Right atrium auricular region (tissue), 2 donors: ENCODE measurements at regions not wholly inside any gene's neighbourhood (a gene's known extent, or its start where the extent isn't known, plus 50 kb on each side); places are given as distances from the start of the nearest gene placed in this dataset.

Source experiments
- DNase-seq: peaks from one replicate; pipeline ENCODE4 v3.0.0-alpha.2; 2019; ENCODE audit warnings: low spot score
- H3K27ac ChIP-seq, 2 donors: fragments of 200-600 bp; sonication (generic); 1 replicate in 1 of 2; 2 replicates in 1 of 2; pipeline ENCODE4 v1.5.1; 2016 to 2019
- H3K27me3 ChIP-seq, 2 donors: fragments of 200-600 bp; sonication (generic); one replicate each; pipeline versions ENCODE4 v1.5.1 to v1.6.0; 2017 to 2019
- H3K36me3 ChIP-seq: fragments of 200-600 bp; sonication (generic); one replicate; pipeline ENCODE4 v1.5.1; 2016
- H3K4me1 ChIP-seq, 2 donors: fragments of 200-600 bp; sonication (generic); one replicate each; pipeline versions ENCODE4 v1.5.1 to v1.6.0; 2017 to 2019
- H3K4me3 ChIP-seq, 2 donors: fragments of 200-600 bp; sonication (generic); 1 replicate in 1 of 2; 2 replicates in 1 of 2; pipeline ENCODE4 v1.5.1; 2017 to 2019; ENCODE audit warnings: mild to moderate bottlenecking in 1 of 2, moderate library complexity in 1 of 2
- H3K9me3 ChIP-seq, 2 donors: fragments of 200-600 bp; sonication (generic); one replicate each; pipeline ENCODE4 v1.5.1; 2019
- TF ChIP-seq, protein P1 (sequence below), 2 donors: fragments of 200-600 bp; sonication (generic); IDR thresholded peaks; one replicate each; pipeline ENCODE4 v1.5.1; 2019; ENCODE audit warnings: antibody characterized with exemption in 2 of 2

DNA sequence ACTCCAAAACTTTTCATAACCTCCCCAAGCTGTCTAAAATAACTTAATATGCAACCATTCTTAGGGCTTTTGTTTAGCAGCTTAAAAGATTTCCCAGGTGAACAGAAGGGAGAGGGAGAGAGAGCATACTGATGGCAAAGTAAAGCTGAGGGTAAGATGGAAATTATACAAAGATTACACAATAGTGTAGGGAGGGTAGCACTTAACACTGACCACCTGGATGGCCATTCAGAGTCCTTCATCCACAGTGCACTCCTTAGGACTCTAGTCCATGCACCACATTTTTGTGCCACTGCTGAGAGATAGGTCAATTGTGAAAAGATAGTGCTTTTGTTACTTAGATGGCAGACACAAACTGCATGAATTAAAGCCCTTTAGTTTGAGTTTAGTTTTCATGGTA is 574.6 kb downstream of the LMO4 start:
- Histone ChIP-seq H3K4me1 (no peaks in the 10 kb centered on the region), H3K4me3 (no peak overlapping the region), H3K36me3 (no peaks in the 10 kb centered on the region), H3K27ac (no peak overlapping the region), H3K9me3 (no peaks in the 10 kb centered on the region), H3K27me3 (no peaks in the 10 kb centered on the region)
- DNase-seq = no peak
- TF ChIP-seq, protein P1, sequence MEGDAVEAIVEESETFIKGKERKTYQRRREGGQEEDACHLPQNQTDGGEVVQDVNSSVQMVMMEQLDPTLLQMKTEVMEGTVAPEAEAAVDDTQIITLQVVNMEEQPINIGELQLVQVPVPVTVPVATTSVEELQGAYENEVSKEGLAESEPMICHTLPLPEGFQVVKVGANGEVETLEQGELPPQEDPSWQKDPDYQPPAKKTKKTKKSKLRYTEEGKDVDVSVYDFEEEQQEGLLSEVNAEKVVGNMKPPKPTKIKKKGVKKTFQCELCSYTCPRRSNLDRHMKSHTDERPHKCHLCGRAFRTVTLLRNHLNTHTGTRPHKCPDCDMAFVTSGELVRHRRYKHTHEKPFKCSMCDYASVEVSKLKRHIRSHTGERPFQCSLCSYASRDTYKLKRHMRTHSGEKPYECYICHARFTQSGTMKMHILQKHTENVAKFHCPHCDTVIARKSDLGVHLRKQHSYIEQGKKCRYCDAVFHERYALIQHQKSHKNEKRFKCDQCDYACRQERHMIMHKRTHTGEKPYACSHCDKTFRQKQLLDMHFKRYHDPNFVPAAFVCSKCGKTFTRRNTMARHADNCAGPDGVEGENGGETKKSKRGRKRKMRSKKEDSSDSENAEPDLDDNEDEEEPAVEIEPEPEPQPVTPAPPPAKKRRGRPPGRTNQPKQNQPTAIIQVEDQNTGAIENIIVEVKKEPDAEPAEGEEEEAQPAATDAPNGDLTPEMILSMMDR (IDR thresholded peaks at IDR 0.05) = no peak

GRCh38 chr1:87904651-87905050 is 576.0 kb downstream of the LMO4 start:
- Histone ChIP-seq H3K9me3 (no peaks in the 10 kb centered on the region), H3K4me1 (no peaks in the 10 kb centered on the region), H3K4me3 (no peak overlapping the region), H3K27ac (no peak overlapping the region), H3K27me3 (no peaks in the 10 kb centered on the region), H3K36me3 (no peaks in the 10 kb centered on the region)
- no peak for DNase-seq
- TF ChIP-seq, protein P1 (IDR thresholded peaks at IDR 0.05) = no peak

DNA sequence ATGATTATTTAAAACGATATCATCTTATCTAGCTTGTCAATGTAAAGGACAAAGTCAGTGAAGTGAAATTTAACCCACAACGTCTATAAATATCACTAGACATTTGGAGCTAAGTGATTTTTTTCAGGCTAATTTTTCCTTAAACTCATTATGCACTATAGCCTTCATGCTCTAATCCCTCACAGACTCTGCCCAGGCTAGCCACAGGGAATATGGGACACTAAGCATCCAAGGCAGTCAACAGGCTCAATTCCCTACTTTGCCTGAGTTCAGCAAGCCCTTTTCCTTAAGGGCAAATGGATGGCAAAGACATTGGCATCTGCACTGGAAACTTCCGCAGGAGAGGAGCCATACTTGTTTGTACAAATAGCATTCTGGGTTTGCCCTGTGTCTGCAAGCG is 577.0 kb downstream of the LMO4 start:
- Histone ChIP-seq H3K4me3 (no peak overlapping the region), H3K27me3 (no peaks in the 10 kb centered on the region), H3K9me3 (no peaks in the 10 kb centered on the region), H3K27ac (no peak overlapping the region), H3K4me1 (no peaks in the 10 kb centered on the region), H3K36me3 (no peaks in the 10 kb centered on the region)
- DNase-seq = no peak
- TF ChIP-seq, protein P1 (IDR thresholded peaks at IDR 0.05) = no peak

GRCh38 chr1:87906078-87906477 is 577.4 kb downstream of the LMO4 start:
- Histone ChIP-seq H3K9me3 (no peaks in the 10 kb centered on the region), H3K27me3 (no peaks in the 10 kb centered on the region), H3K36me3 (no peaks in the 10 kb centered on the region), H3K4me3 (no peak overlapping the region), H3K4me1 (no peaks in the 10 kb centered on the region), H3K27ac (no peak overlapping the region)
- TF ChIP-seq, protein P1 (IDR thresholded peaks at IDR 0.05) = no peak
- no peak for DNase-seq

- Histone ChIP-seq H3K27me3 (no peaks in the 10 kb centered on the region), H3K4me1 (no peaks in the 10 kb centered on the region), H3K4me3 (no peak overlapping the region), H3K9me3 (peaks cover 0 to 19% of the 10 kb centered on the region in 2 donors), H3K27ac (no peak overlapping the region), H3K36me3 (no peaks in the 10 kb centered on the region)
- TF ChIP-seq, protein P1 (IDR thresholded peaks at IDR 0.05) = no peak
- DNase-seq = no peak
These were observed 584.7 kb downstream of the LMO4 start for GRCh38 chr1:87913361-87913760.

- Histone ChIP-seq H3K9me3 (peaks cover 0 to 19% of the 10 kb centered on the region in 2 donors), H3K4me3 (no peak overlapping the region), H3K4me1 (no peaks in the 10 kb centered on the region), H3K36me3 (no peaks in the 10 kb centered on the region), H3K27me3 (no peaks in the 10 kb centered on the region), H3K27ac (no peak overlapping the region)
- DNase-seq = no peak
- TF ChIP-seq, protein P1 (IDR thresholded peaks at IDR 0.05) = no peak
These were observed 585.7 kb downstream of the LMO4 start for GRCh38 chr1:87914396-87914795.
